ENCODE measurements at regions not wholly inside any gene's neighbourhood (a gene's known extent, or its start where the extent isn't known, plus 50 kb on each side); places are given as distances from the start of the nearest gene placed in this dataset.

- H3K4me3 ChIP-seq = no peak overlapping the region
- no peak overlapping the region for H3K27ac ChIP-seq
- no peaks in the 10 kb centered on the region for H3K27me3 ChIP-seq
- no peak for TF ChIP-seq CTCF (IDR thresholded peaks at IDR 0.05)
- intact Hi-C loops (cut with DNase I) = no loop called here
- DNase-seq (no peak), ATAC-seq (no peak)
- no peaks in the 10 kb centered on the region for H3K9me3 ChIP-seq
- H3K36me3 ChIP-seq = no peaks in the 10 kb centered on the region
- no peaks in the 10 kb centered on the region for H3K4me1 ChIP-seq
These were observed 61.6 kb upstream of the SERTM1 start for GRCh38 chr13:36612230-36612629.

- peaks cover 0 to 4% of the 10 kb centered on the region in 2 donors for H3K9me3 ChIP-seq
- H3K27me3 ChIP-seq = no peaks in the 10 kb centered on the region
- H3K4me3 ChIP-seq = no peak overlapping the region
- intact Hi-C loops (cut with DNase I) = no loop called here
- no peaks in the 10 kb centered on the region for H3K36me3 ChIP-seq
- no peak for DNase-seq
- no peak overlapping the region for H3K27ac ChIP-seq
- no peak for TF ChIP-seq CTCF (IDR thresholded peaks at IDR 0.05)
- no peak for ATAC-seq
- H3K4me1 ChIP-seq = no peaks in the 10 kb centered on the region
These were observed 57.1 kb upstream of the SERTM1 start for GRCh38 chr13:36616706-36617105.

- intact Hi-C loops (cut with DNase I) = no loop called here
- no peak for ATAC-seq
- H3K27ac ChIP-seq = no peak overlapping the region
- no peaks in the 10 kb centered on the region for H3K36me3 ChIP-seq
- H3K27me3 ChIP-seq = no peaks in the 10 kb centered on the region
- no peaks in the 10 kb centered on the region for H3K4me1 ChIP-seq
- H3K4me3 ChIP-seq = no peak overlapping the region
- no peak for DNase-seq
- H3K9me3 ChIP-seq = peaks cover 0 to 4% of the 10 kb centered on the region in 2 donors
- no peak for TF ChIP-seq CTCF (IDR thresholded peaks at IDR 0.05)
These were observed 54.3 kb upstream of the SERTM1 start for GRCh38 chr13:36619535-36619934.

All from left lung (tissue), 4 donors.